Kidney epithelial cell (primary cell): ENCODE measurements at regions not wholly inside any gene's neighbourhood (a gene's known extent, or its start where the extent isn't known, plus 50 kb on each side); places are given as distances from the start of the nearest gene placed in this dataset.

Source experiments
- DNase-seq: peaks from one replicate; pipeline ENCODE4 v3.0.0-alpha.2; 2010; ENCODE audit warnings: low read depth
- H3K27me3 ChIP-seq: 2 replicates; pipeline ENCODE4 v1.6.0; 2011; ENCODE audit warnings: low read length; ENCODE audit not compliant: control insufficient read depth, insufficient read depth
- H3K36me3 ChIP-seq: 2 replicates; pipeline ENCODE4 v1.5.1; 2011; ENCODE audit warnings: low read length; ENCODE audit not compliant: control insufficient read depth, insufficient read depth
- H3K4me3 ChIP-seq: 2 replicates; pipeline ENCODE4 v1.5.1; 2011; ENCODE audit warnings: low read depth, mild to moderate bottlenecking, control low read depth, low read length
- TF ChIP-seq, protein P1 (sequence below): IDR thresholded peaks from 2 replicates; pipeline ENCODE4 v1.5.1; 2011; ENCODE audit warnings: mild to moderate bottlenecking, moderate library complexity, low read length, control low read depth, inconsistent platforms; ENCODE audit not compliant: insufficient read depth, poor library complexity, severe bottlenecking

DNA sequence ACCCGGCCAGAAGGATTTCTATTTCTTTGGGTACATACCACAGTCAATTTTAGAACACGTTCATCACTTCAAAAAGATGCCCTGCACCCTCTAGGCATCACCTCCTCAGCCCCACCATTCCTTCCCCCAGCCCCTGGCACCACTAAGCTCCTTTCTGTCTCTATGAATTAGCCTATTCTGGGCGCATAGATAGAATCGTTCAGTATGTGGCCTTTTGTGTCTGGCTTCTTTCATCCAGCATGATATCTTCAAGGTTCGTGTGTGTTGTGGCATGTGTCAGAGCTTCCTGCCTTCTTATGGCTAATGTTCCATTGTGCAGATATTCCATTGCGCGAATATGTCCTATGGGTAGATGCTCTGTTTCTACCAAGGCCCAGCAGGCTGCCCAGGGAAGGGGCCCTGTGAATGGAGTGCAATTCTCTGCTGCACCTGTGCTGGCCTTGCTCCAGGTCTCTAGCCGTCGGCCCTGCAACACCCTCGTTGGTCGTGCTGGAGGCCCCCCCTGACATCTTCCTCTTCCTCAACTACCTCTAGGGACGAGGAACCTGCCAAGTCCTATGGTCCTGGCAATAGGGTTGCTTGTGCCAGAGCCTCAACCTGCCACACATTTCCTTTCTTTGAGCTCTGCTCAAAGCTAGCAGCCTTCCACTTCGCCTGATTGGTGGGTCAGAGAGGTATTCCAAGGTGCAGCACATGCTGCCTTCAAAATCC, 113.5 kb downstream of the RIPK4 start:
- no peak for DNase-seq
- Histone ChIP-seq H3K4me3 (no peak overlapping the region), H3K27me3 (no peaks in the 10 kb centered on the region), H3K36me3 (no peaks in the 10 kb centered on the region)
- TF ChIP-seq, protein P1, sequence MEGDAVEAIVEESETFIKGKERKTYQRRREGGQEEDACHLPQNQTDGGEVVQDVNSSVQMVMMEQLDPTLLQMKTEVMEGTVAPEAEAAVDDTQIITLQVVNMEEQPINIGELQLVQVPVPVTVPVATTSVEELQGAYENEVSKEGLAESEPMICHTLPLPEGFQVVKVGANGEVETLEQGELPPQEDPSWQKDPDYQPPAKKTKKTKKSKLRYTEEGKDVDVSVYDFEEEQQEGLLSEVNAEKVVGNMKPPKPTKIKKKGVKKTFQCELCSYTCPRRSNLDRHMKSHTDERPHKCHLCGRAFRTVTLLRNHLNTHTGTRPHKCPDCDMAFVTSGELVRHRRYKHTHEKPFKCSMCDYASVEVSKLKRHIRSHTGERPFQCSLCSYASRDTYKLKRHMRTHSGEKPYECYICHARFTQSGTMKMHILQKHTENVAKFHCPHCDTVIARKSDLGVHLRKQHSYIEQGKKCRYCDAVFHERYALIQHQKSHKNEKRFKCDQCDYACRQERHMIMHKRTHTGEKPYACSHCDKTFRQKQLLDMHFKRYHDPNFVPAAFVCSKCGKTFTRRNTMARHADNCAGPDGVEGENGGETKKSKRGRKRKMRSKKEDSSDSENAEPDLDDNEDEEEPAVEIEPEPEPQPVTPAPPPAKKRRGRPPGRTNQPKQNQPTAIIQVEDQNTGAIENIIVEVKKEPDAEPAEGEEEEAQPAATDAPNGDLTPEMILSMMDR, result no peak

- H3K27me3 ChIP-seq, result no peaks in the 10 kb centered on the region
- no peak overlapping the region for H3K4me3 ChIP-seq
- no peak for DNase-seq
- H3K36me3 ChIP-seq, result no peaks in the 10 kb centered on the region
- TF ChIP-seq, protein P1, result no peak
Observed at GRCh38 chr21:41651830-41652229, 115.0 kb downstream of the RIPK4 start.

GRCh38 chr21:41651406-41651805, 115.4 kb downstream of the RIPK4 start:
- DNase-seq, result no peak
- Histone ChIP-seq H3K36me3 (no peaks in the 10 kb centered on the region), H3K4me3 (no peak overlapping the region), H3K27me3 (no peaks in the 10 kb centered on the region)
- TF ChIP-seq, protein P1, result no peak

DNA sequence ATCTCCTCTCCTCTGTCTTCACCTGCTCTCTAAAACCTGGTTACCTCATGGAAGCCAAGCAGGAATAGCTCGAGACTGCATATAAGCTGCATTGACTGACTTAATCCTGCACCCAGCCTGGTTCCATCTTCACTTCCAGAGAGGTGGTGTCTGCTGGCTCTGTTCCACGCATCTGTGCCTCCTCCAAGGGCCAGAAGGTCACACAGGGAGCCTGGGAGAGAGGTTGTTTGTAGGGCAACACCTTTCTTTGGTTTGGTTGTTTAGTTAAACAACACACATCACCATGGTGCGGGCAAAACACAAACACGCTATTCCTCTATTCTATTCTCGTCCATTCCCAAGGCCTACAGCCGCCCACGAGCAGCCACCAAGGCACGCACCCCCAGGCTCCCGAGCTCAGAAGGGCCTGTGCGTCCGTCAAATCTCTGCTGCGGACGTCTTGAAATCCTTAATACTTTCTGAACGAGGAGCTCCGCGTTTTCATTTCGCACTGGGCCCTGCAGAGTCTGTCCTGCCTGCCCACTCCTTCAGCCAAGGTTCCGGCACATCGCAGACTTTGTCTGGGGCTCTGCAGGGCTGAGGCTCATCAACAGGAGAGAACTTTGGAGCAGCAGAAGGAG, 116.2 kb downstream of the RIPK4 start:
- no peaks in the 10 kb centered on the region for H3K27me3 ChIP-seq
- H3K4me3 ChIP-seq, result no peak overlapping the region
- TF ChIP-seq, protein P1, result no peak
- DNase-seq, result no peak
- no peaks in the 10 kb centered on the region for H3K36me3 ChIP-seq

DNA sequence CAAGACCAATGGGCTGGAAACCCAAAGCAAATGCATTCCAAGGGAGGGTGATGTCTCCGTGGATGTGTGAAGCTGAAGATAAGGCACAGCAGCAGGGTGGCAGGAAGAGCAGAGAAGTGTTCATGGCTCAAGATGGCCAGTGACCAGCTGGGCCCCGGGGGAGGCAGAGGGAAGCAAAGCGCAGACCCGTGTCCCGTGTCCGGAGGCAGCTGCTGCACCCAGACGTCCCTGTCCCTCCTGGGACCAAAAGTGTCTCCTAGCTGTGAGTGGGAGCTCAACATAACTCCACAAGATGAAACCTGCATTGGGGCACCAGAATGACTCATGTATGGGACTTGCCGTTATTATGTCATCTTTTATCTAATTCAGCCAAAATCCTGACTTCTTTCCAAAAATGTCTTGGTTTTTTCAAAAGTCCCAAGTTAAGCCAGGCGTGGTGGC, 118.2 kb downstream of the RIPK4 start:
- DNase-seq, result no peak

More for the DNA sequence above, 118.2 kb downstream of the RIPK4 start:
- TF ChIP-seq, protein P1, result no peak
- Histone ChIP-seq H3K36me3 (no peaks in the 10 kb centered on the region), H3K4me3 (no peak overlapping the region), H3K27me3 (no peaks in the 10 kb centered on the region)
